ENCODE measurements at regions not wholly inside any gene's neighbourhood (a gene's known extent, or its start where the extent isn't known, plus 50 kb on each side); places are given as distances from the start of the nearest gene placed in this dataset.

- no peak for DNase-seq
Observed at GRCh38 chr9:106684940-106685695, 177.8 kb upstream of the ZNF462 start.

- DNase-seq = no peak
Observed at GRCh38 chr9:106689089-106689488, 173.9 kb upstream of the ZNF462 start.

GRCh38 chr9:106691627-106692026 is 171.3 kb upstream of the ZNF462 start:
- DNase-seq = no peak

GRCh38 chr9:106693558-106693957 is 169.4 kb upstream of the ZNF462 start:
- DNase-seq = no peak

- DNase-seq = no peak
Observed at GRCh38 chr9:106696804-106697203, 166.2 kb upstream of the ZNF462 start.

- DNase-seq = no peak
Observed at GRCh38 chr9:106697390-106697749, 165.6 kb upstream of the ZNF462 start.

GRCh38 chr9:106697750-106698502 is 165.0 kb upstream of the ZNF462 start:
- no peak for DNase-seq

- no peak for DNase-seq
Observed at GRCh38 chr9:106700676-106701075, 162.3 kb upstream of the ZNF462 start.

GRCh38 chr9:106701611-106702010 is 161.4 kb upstream of the ZNF462 start:
- DNase-seq = no peak

GRCh38 chr9:106704056-106704615 is 158.8 kb upstream of the ZNF462 start:
- no peak for DNase-seq

- DNase-seq = no peak
Observed at GRCh38 chr9:106707291-106707690, 155.7 kb upstream of the ZNF462 start.

GRCh38 chr9:106707738-106708474 is 155.1 kb upstream of the ZNF462 start:
- no peak for DNase-seq

- DNase-seq = no peak
Observed at GRCh38 chr9:106708475-106709146, 154.4 kb upstream of the ZNF462 start.

- DNase-seq = no peak
Observed at GRCh38 chr9:106712279-106712678, 150.7 kb upstream of the ZNF462 start.

- no peak for DNase-seq
Observed at GRCh38 chr9:106713206-106713605, 149.8 kb upstream of the ZNF462 start.

GRCh38 chr9:106716820-106717219 is 146.1 kb upstream of the ZNF462 start:
- no peak for DNase-seq

- no peak for DNase-seq
Observed at GRCh38 chr9:106717686-106718085, 145.3 kb upstream of the ZNF462 start.

- DNase-seq = no peak
Observed at GRCh38 chr9:106718936-106719335, 144.0 kb upstream of the ZNF462 start.

GRCh38 chr9:106722051-106722753 is 140.8 kb upstream of the ZNF462 start:
- DNase-seq = no peak

- DNase-seq = no peak
Observed at GRCh38 chr9:106723926-106724325, 139.0 kb upstream of the ZNF462 start.

- no peak for DNase-seq
Observed at GRCh38 chr9:106724566-106724965, 138.4 kb upstream of the ZNF462 start.

Measured in inflammatory macrophage treated with lipopolysaccharide for 1 hour (primary cell).